Thyroid gland (tissue), 4 donors: ENCODE measurements at regions not wholly inside any gene's neighbourhood (a gene's known extent, or its start where the extent isn't known, plus 50 kb on each side); places are given as distances from the start of the nearest gene placed in this dataset.

Experiments used
- CTCF ChIP-seq, 6 experiments: fragments of 200-600 bp in 3 of 6; fragments of 450-650 bp in 3 of 6; sonication (generic) in 3 of 6; IDR thresholded peaks; one replicate each; pipeline ENCODE4 v1.5.1; 2016 to 2019; ENCODE audit warnings: antibody characterized with exemption in 6 of 6, mild to moderate bottlenecking in 2 of 6, inconsistent platforms in 1 of 6, moderate library complexity in 1 of 6
- POLR2A ChIP-seq, 2 donors: fragments of 450-650 bp; IDR thresholded peaks; one replicate each; pipeline ENCODE4 v1.6.1; 2017; ENCODE audit warnings: antibody characterized with exemption in 2 of 2, mild to moderate bottlenecking in 2 of 2, moderate library complexity in 1 of 2

- TF ChIP-seq CTCF (IDR thresholded peaks at IDR 0.05) (no peak), POLR2A (IDR thresholded peaks at IDR 0.05) (no peak)
These were observed 296.0 kb upstream of the KYNU start for GRCh38 chr2:142581491-142581890.
